Hippocampal formation (tissue), 2 donors: ENCODE measurements at regions not wholly inside any gene's neighbourhood (a gene's known extent, or its start where the extent isn't known, plus 50 kb on each side); places are given as distances from the start of the nearest gene placed in this dataset.
"Not testable (repeated sequence)": the region's sequence is repeated elsewhere in the genome, so short reads cannot be mapped to it uniquely, and the experiment has no call there.

Experiments used
- DNase-seq, 2 donors: peaks; one replicate each; lab custom pipeline; 2025; lab: John Stamatoyannopoulos, UW

GRCh38 chr6:90915224-90915915, 328.5 kb upstream of the MAP3K7 start:
- DNase-seq = no peak

DNA sequence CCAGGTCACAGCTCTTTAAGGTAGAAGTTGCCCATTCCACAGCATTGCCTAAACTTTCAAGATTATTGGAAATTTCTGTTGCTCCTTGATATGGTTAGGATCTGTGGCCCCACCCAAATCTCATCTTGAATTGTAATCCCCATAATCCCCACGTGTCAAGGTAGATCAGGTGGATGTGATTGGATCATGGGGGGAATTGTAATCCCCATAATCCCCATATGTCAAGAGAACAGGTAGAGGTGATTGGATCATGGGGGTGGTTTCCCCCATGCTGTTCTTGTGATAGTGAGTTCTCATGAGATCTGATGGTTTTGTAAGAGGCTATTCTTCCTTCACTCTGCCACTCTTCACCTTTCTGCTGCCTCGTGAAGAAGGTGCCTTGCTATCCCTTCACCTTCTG, 327.4 kb upstream of the MAP3K7 start:
- no peak for DNase-seq

DNA sequence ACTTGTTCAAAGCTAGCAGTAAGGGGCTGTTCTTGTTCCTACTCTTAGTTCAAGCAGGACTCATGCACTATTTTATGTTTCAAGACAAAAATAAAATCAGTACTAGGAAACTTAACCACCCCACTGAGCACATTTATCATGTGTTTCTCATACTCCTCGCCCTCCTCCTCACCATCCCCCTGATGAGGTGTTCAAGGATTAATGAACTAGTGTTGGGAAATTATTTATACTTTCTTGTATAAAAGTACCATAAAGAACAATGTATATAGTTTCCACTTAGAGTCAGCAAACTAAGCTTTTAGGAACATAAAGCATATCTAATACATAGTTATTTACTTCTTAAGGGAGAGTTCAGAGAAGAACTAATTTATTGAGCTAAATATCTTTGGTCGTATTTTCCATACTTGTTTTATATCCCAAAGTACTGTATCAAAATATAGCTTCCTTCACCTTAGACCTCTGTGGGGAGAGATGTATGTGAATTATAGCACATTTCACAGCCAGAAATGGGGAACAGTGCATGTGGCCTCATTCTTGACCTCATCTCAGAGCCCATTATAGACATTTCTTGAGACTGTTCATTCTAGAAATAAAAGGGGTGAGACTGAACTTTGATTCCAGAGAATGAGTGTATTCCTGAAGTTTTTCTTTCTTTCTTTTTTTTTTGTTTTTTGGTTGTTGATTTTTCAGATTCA, 326.5 kb upstream of the MAP3K7 start:
- DNase-seq = no peak

DNA sequence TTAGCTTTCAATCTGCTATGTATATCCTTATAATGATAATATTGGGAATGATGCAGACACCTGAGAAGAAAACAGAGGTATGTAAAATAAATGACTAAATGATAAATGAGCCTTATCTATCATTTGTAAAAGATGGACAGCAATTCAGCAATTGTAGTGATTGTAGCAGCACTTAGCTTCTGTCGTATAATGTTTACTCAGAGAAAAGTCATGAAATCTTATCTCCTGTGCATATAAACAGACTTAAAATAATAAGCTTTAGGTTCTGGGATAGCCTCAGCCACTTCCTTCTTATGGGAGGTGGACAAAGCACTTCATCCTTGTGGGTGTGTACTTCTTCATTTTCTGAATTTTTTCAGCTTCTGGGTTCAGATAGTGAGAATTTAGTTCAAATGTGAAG, 324.8 kb upstream of the MAP3K7 start:
- no peak for DNase-seq

- no peak for DNase-seq
Observed at GRCh38 chr6:90910893-90911292, 324.0 kb upstream of the MAP3K7 start.

DNA sequence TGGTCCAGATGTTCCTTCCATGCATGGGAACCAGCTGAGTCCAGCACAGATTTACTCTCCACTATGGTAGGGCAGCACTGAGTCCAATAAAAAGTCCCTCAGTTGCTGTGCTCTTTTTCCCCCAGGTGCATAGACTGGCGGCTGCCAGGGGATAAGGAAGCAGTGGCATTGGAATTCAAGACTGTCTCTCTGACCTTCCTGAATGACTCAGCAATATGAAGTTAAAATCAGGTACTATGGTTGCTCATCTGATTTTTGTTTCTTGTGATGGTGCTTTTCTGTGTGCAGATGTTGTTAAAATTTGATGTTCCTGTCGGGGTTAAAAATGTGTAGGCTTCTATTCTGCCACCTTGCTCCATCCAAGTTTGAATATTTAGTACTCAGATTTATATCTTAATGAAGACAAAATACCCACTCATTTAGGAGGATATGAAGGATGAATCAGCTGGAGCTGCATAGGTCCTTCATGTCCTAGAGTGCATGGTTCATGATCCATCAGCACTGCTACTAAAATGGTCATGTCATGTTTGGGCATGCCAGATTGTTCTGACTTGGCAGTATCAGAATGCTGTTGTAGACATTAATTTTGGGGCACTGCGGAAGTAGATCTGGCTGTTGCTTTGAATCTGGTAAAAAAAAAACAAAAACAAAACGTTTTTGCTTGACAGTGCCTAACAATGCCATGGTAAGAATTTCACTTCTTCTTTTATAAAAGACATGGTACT, 321.2 kb upstream of the MAP3K7 start:
- DNase-seq = no peak

- no peak for DNase-seq
Observed at GRCh38 chr6:90905351-90905750, 318.5 kb upstream of the MAP3K7 start.

- DNase-seq = no peak
Observed at GRCh38 chr6:90900034-90900433, 313.2 kb upstream of the MAP3K7 start.

DNA sequence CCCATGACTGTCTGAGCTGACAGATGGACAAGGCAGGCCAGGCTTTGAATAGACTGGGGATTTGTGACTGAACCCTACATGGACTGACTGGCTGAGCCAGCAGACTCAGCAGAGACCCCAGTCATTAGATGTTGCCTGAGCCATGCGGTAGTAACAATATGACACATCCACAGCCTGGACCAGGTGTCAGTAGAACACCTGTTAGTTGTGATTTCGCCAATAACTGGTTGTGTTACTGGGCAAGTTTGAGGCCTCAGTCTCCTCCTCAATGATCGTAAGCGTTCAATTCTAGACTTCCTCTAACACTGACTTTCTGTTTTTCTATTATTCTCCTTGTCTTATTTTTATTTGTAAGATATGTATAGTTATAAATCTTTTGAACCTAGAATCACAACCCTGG, 311.9 kb upstream of the MAP3K7 start:
- DNase-seq = no peak

DNA sequence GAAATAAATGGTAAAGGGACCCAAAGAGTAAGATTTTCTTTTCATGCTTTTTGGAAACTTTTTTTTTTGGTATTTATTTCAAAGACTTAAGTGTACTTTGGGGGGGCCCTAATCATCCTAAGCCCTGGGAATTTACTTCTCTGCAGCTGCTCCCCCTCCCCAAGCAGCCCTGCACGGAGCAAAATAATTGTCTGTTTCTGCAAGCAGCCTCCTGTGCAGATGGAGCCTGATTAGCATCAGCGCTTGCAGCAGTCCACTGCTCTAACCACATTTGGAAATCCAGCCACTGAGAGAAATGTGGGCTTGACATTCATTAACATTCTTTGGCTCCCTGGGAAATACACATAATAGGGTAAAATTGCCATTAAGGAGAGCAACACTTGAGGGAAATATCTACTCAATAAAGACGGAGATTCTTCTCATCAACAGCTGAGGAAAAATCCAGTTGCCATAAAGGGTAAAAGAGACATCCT, 309.2 kb upstream of the MAP3K7 start:
- no peak for DNase-seq

GRCh38 chr6:90895299-90896074, 308.6 kb upstream of the MAP3K7 start:
- DNase-seq = no peak

- no peak for DNase-seq
Observed at GRCh38 chr6:90894285-90895130, 307.6 kb upstream of the MAP3K7 start.

DNA sequence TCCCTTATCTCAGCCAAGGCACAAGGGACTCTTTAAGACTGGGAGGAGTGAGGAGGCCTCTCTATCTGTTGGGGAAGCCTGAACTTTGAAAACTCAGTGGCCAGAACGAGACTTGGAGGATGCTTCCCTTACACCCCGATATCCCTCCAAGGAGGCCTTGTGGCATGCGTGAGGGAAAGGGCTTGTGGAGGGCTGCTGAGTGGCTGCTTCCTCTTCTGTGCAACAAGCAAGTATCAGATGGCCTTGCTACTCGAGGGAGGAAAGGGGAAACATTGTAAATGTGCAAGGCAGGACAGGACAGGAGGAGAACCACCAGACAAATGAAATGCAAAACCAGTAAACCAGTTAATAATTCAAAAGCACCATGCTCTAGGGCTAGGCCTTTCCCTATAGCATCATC, 306.5 kb upstream of the MAP3K7 start:
- no peak for DNase-seq

DNA sequence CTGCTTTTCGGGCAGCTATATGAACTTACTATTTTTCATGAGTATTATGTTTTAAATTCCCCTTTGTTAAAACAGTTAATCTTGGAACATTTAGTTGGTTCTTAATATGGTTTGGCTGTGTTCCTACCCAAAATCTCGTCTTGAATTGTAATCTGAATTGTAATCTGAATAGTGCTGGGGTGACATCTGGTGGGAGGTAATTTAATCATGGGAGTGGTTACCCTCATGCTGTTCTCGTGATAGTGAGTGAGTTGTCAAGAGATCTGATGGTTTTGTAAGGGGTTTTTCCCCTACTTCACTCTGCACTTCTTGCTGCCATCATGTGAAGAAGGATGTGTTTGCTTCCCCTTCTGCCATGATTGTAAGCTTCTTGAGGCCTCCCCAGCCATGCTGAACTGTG, 305.4 kb upstream of the MAP3K7 start:
- no peak for DNase-seq

DNA sequence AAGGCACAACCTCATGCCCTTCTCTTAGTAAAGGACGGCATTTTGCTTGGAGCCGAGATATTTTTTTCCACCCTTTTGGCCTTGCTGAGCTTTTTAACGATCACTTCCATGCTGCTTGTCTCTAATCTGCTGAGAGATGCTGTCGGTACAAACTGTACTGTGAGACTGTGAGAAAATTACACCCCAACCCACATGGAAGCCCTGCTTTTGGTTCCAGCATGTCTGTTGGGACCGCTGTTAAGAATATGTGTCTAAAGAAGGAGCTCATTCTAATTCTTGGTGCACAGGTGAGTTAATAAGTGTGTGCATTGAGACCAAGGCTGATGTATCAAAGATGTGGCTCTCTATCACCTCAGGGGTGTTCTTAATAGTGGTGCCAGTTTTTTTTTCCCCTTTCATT, 304.5 kb upstream of the MAP3K7 start:
- DNase-seq = peak in 1 of 2 donors; percentile 22

DNA sequence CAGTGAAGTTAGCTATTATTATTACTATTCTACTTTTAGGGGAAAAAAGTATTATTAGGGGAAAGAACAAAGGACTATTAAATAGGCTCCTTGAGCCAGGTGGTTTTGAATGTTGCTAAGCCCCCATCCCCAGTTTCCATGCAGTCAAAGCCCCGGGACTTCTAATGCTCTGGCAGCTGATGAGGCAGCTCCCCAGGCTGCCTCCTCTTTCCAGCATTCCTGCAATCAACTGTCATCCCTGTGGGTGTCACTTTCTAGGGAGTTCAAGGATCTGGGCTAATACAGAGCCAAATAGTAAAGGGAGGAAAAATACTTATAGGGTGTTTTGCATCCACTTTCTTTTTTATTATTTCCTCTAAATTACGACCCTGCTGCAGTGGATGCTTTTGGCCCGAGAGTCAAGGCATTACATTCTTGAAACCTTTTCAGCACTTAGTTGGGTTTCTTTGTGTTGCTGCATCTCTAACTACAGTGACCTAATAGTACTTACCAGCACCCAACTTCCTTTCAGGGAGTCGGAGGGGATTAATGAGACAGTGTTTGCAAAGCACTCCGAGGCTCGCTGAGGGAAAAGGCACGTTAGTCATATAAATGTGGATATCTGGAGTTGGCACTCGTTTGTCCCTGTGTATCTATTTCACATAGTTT, 303.9 kb upstream of the MAP3K7 start:
- DNase-seq = no peak

GRCh38 chr6:90887764-90888163, 300.9 kb upstream of the MAP3K7 start:
- no peak for DNase-seq

DNA sequence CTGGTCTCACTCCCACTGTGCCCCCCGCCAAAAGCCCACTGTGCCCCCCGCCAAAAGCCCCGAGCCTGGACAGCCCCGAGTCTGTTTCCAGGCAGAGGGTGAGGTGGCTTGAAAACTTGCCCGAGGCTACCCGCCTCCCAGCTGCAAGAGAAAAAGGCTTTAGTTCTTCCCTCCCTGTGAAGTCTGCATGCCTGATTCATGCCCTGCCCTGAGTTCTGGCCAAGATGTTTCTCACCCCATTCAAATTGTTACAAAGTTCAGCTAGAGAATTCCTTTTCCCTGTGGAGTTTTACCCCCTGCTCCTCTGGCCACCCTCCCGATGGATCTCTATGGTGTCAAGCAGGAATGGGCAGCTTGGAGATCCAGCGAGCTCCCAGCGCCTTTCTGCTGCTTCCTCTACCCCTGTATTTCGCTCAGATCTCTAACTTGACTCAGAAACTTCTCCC, 298.8 kb upstream of the MAP3K7 start:
- no peak for DNase-seq

DNA sequence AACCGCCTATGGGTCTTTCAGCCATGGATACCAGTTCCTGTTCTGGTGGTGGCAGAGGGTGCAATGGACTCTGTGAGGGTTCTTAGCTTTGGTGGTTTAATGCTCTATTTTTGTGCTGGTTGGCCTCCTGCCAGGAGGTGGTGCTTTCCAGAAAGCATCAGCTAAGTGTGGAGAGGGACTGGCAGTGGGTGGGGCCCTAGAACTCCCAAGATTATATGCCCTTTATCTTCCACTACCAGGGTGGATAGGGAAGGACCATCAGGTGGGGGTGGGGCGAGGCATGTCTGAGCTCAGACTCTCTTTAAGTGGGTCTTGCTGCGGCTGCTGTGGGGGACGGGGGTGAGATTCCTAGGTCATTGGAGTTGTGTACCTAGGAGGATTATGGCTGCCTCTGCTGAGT, 298.3 kb upstream of the MAP3K7 start:
- DNase-seq = not testable (repeated sequence)

DNA sequence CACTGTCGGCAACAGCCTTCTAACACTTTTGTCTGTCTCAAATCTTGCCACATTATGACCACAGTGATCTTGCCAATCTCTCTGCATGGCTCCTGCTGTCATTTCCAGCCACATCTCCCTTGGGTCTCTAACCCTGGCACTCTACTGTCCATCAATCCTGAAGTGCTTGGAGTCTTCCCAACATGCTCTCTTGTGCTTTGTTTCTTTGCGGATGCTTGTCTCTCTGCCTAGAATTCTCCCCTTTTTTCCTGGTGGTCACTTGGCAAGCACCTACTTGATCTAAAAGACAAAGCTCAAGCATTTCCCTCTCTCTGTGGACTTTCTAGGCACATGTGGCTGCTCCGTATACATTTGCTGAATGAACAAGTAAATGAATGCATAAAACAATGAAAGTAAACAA, 290.7 kb upstream of the MAP3K7 start:
- DNase-seq = no peak

DNA sequence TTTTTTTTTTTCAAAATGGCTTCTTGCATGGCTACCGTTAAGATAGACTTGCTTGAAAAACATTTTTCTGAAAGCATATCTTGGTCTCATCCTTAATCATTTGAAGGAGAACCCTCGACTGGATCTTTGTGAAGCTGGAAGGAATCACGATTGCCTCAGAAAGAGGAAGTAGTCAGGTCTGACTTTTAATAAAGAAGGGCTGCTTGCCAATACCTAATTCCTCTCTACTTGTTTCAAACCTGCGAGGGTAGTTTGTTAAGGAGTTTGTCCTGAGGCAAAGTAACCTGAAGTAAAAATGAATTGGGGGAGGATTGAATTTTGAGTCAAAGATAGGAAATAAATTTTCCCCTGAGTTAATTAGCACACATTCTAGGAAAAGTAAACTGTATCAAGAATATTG, 288.1 kb upstream of the MAP3K7 start:
- DNase-seq = no peak
